Suprapubic skin (tissue), 3 donors: ENCODE measurements at regions not wholly inside any gene's neighbourhood (a gene's known extent, or its start where the extent isn't known, plus 50 kb on each side); places are given as distances from the start of the nearest gene placed in this dataset.

Experiments used
- EP300 ChIP-seq: sonication (generic); formaldehyde crosslinking; IDR thresholded peaks from one replicate; pipeline ENCODE4 v1.6.1; 2017; ENCODE audit warnings: antibody characterized with exemption
- POLR2A ChIP-seq, 2 donors: fragments of 450-650 bp; IDR thresholded peaks; one replicate each; pipeline ENCODE4 v1.6.1; 2017; ENCODE audit warnings: antibody characterized with exemption in 2 of 2, mild to moderate bottlenecking in 2 of 2, moderate library complexity in 2 of 2
- TF ChIP-seq, protein P1 (sequence below), 2 donors: fragments of 200-600 bp in 1 of 2; fragments of 450-650 bp in 1 of 2; sonication (generic) in 1 of 2; IDR thresholded peaks; one replicate each; pipeline ENCODE4 v1.5.1; 2016 to 2019; ENCODE audit warnings: antibody characterized with exemption in 2 of 2, mild to moderate bottlenecking in 1 of 2, moderate library complexity in 1 of 2

DNA sequence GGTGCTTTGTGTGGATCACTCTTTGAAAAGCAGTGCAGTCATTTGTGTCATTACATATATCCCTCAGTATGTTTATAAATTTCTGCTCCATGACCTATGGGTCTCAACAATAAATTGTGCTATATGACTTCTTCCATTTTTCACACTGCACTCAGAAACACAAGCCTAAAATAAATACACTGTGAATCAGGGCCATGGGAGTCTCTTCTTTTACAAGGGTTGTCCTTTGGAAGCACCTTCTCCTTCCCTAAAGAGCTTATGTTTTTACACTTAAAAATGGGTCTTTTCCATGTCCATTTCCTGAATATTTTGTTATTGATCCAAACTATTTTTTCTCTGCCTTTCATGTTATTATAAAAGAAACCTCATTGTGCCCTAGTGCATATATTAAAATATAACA, 108.3 kb upstream of the MEOX2 start:
- TF ChIP-seq EP300, result no peak
- no peak for TF ChIP-seq POLR2A (IDR thresholded peaks at IDR 0.05)
- TF ChIP-seq, protein P1, sequence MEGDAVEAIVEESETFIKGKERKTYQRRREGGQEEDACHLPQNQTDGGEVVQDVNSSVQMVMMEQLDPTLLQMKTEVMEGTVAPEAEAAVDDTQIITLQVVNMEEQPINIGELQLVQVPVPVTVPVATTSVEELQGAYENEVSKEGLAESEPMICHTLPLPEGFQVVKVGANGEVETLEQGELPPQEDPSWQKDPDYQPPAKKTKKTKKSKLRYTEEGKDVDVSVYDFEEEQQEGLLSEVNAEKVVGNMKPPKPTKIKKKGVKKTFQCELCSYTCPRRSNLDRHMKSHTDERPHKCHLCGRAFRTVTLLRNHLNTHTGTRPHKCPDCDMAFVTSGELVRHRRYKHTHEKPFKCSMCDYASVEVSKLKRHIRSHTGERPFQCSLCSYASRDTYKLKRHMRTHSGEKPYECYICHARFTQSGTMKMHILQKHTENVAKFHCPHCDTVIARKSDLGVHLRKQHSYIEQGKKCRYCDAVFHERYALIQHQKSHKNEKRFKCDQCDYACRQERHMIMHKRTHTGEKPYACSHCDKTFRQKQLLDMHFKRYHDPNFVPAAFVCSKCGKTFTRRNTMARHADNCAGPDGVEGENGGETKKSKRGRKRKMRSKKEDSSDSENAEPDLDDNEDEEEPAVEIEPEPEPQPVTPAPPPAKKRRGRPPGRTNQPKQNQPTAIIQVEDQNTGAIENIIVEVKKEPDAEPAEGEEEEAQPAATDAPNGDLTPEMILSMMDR (IDR thresholded peaks at IDR 0.05), result no peak
